AG09309 (cell line): ENCODE measurements at regions not wholly inside any gene's neighbourhood (a gene's known extent, or its start where the extent isn't known, plus 50 kb on each side); places are given as distances from the start of the nearest gene placed in this dataset.
"Not testable (repeated sequence)": the region's sequence is repeated elsewhere in the genome, so short reads cannot be mapped to it uniquely, and the experiment has no call there.

Source experiments
- DNase-seq: peaks from one replicate; pipeline ENCODE4 v3.0.0-alpha.2; 2010; ENCODE audit warnings: low read depth
- H3K4me3 ChIP-seq: 2 replicates; pipeline ENCODE4 v1.5.1; 2011; ENCODE audit warnings: mild to moderate bottlenecking, low read depth, low read length, moderate library complexity; ENCODE audit not compliant: control insufficient read depth
- CTCF ChIP-seq: IDR thresholded peaks from 2 replicates; pipeline ENCODE4 v1.5.1; 2011; ENCODE audit warnings: mild to moderate bottlenecking, low read depth, low read length, inconsistent platforms; ENCODE audit not compliant: insufficient read depth, control insufficient read depth; ENCODE audit errors: missing control alignments

- no peak for DNase-seq
- H3K4me3 ChIP-seq: no peak overlapping the region
- TF ChIP-seq CTCF: no peak
Observed at GRCh38 chr6:109258129-109258528, 124.1 kb downstream of the CD164 start.

- DNase-seq: no peak
- H3K4me3 ChIP-seq: no peak overlapping the region
- TF ChIP-seq CTCF: no peak
Observed at GRCh38 chr6:109257494-109257893, 124.8 kb downstream of the CD164 start.

GRCh38 chr6:109255946-109256640 is 126.2 kb downstream of the CD164 start:
- no peak overlapping the region for H3K4me3 ChIP-seq
- DNase-seq: no peak
- no peak for TF ChIP-seq CTCF

GRCh38 chr6:109255087-109255486 is 127.2 kb downstream of the CD164 start:
- H3K4me3 ChIP-seq: no peak overlapping the region
- DNase-seq: no peak
- no peak for TF ChIP-seq CTCF

GRCh38 chr6:109253366-109253765 is 128.9 kb downstream of the CD164 start:
- no peak overlapping the region for H3K4me3 ChIP-seq
- DNase-seq: no peak
- TF ChIP-seq CTCF: no peak

- TF ChIP-seq CTCF: no peak
- H3K4me3 ChIP-seq: no peak overlapping the region
- no peak for DNase-seq
Observed at GRCh38 chr6:109252261-109253041, 129.8 kb downstream of the CD164 start.

GRCh38 chr6:109251839-109252238 is 130.4 kb downstream of the CD164 start:
- no peak for TF ChIP-seq CTCF
- H3K4me3 ChIP-seq: no peak overlapping the region
- DNase-seq: no peak

GRCh38 chr6:109250544-109251156 is 131.6 kb downstream of the CD164 start:
- not testable (repeated sequence) for H3K4me3 ChIP-seq, DNase-seq
